GM12878 (cell line): ENCODE measurements at regions not wholly inside any gene's neighbourhood (a gene's known extent, or its start where the extent isn't known, plus 50 kb on each side); places are given as distances from the start of the nearest gene placed in this dataset.

Experiments
- ATAC-seq: fragments of 200-7000 bp; cut with Tn5 transposase; 3 replicates; pipeline ENCODE4 v1.9.1; 2020; ENCODE audit warnings: mild to moderate bottlenecking, moderate library complexity
- BruUV-seq: library from RNA; stranded (reverse); fragments of 400-500 nt; replicated peaks from 2 replicates; lab custom pipeline; 2021; lab: Mats Ljungman, UMichigan
- CTCF ChIA-PET: fragments of 300-600 bp; sonication (Branson Sonifier 250); formaldehyde crosslinking; extraction: SDS; loops from one replicate; lab custom pipeline; 2021; ENCODE audit warnings: inconsistent platforms; lab: Yijun Ruan, JAX
- POLR2A ChIA-PET: fragments of 350-600 bp; formaldehyde crosslinking; extraction: SDS; loops from one replicate; lab custom pipeline; 2021; ENCODE audit warnings: inconsistent platforms; lab: Charles Lee
- RAD21 ChIA-PET: fragments of 300-600 bp; sonication (Branson Sonifier 250); formaldehyde crosslinking; loops from one replicate; lab custom pipeline; 2023; ENCODE audit warnings: antibody characterized with exemption; ENCODE audit not compliant: unreplicated experiment; lab: Charles Lee
- SMC1A ChIA-PET: fragments of 300-600 bp; sonication (Branson Sonifier 250); formaldehyde crosslinking; loops from one replicate; lab custom pipeline; 2023; ENCODE audit not compliant: unreplicated experiment, uncharacterized antibody; lab: Charles Lee
- DNase-seq: peaks from one replicate; pipeline ENCODE4 v3.0.0-alpha.2; 2011; ENCODE audit warnings: low read depth, low spot score
- FAIRE-seq: peaks from 3 replicates; lab custom pipeline; 2011; peaks lifted over from hg19 to GRCh38; lab: Jason Lieb, UNC
- H2AFZ ChIP-seq: 2 replicates; pipeline ENCODE4 v1.6.0; 2011; ENCODE audit warnings: low read depth, low read length, control low read depth; ENCODE audit not compliant: control insufficient read depth
- H3K27ac ChIP-seq: 2 replicates; pipeline ENCODE4 v1.5.1; 2011; ENCODE audit warnings: control low read depth; ENCODE audit not compliant: control insufficient read depth, insufficient read depth
- H3K27me3 ChIP-seq, 2 experiments: replicated peaks in 1 of 2; 2 replicates each; pipeline versions ENCODE4 v1.6.0 to v1.6.1; 2011; ENCODE audit warnings: low read length in 1 of 2; ENCODE audit not compliant: control insufficient read depth in 2 of 2, insufficient read depth in 2 of 2
- H3K36me3 ChIP-seq, 2 experiments: 2 replicates each; pipeline ENCODE4 v1.5.1; 2011; ENCODE audit warnings: low read length in 1 of 2; ENCODE audit not compliant: control insufficient read depth in 2 of 2, insufficient read depth in 2 of 2
- H3K4me1 ChIP-seq: 2 replicates; pipeline ENCODE4 v1.6.1; 2011; ENCODE audit warnings: mild to moderate bottlenecking, low read length, moderate library complexity, mixed read lengths; ENCODE audit not compliant: control insufficient read depth, insufficient read depth
- H3K4me2 ChIP-seq: 2 replicates; pipeline ENCODE4 v1.6.0; 2011; ENCODE audit warnings: control low read depth; ENCODE audit not compliant: control insufficient read depth, insufficient read depth
- H3K4me3 ChIP-seq: fragments of 200-600 bp; sonication (generic); 2 replicates; pipeline ENCODE4 v1.5.1; 2016
- H3K79me2 ChIP-seq: 2 replicates; pipeline ENCODE4 v1.6.0; 2011; ENCODE audit warnings: low read length; ENCODE audit not compliant: control insufficient read depth, insufficient read depth
- H3K9ac ChIP-seq: 2 replicates; pipeline ENCODE4 v1.8.0; 2011; ENCODE audit warnings: low read length, control low read depth, mixed read lengths; ENCODE audit not compliant: control insufficient read depth, insufficient read depth
- H3K9me3 ChIP-seq: replicated peaks from 3 replicates; pipeline ENCODE4 v1.5.1; 2011; ENCODE audit warnings: mild to moderate bottlenecking, low read length; ENCODE audit not compliant: control insufficient read depth, insufficient read depth
- H4K20me1 ChIP-seq: 2 replicates; pipeline ENCODE4 v1.6.0; 2011; ENCODE audit not compliant: control insufficient read depth, insufficient read depth
- BCL3 ChIP-seq: IDR thresholded peaks from 2 replicates; pipeline ENCODE4 v1.6.1; 2011; ENCODE audit warnings: borderline replicate concordance, low read depth, mild to moderate bottlenecking, moderate library complexity, low read length; ENCODE audit not compliant: insufficient read depth, poor library complexity, severe bottlenecking
- CTCF ChIP-seq, 3 experiments: IDR thresholded peaks in 2 of 3; conservative IDR thresholded peaks in 1 of 3; 2 replicates each; pipeline ENCODE4 v1.5.1; 2011; ENCODE audit warnings: low read depth in 3 of 3, low read length in 3 of 3, mild to moderate bottlenecking in 3 of 3, control low read depth in 2 of 3, moderate library complexity in 2 of 3, inconsistent platforms in 1 of 3, mixed read lengths in 1 of 3; ENCODE audit not compliant: control insufficient read depth in 2 of 3, insufficient read depth in 1 of 3; ENCODE audit errors: extremely low read depth in 1 of 3
- E4F1 ChIP-seq: fragments of 450-650 bp; IDR thresholded peaks from 2 replicates; pipeline ENCODE4 v1.6.1; 2018; ENCODE audit warnings: borderline replicate concordance, mild to moderate bottlenecking; ENCODE audit not compliant: partially characterized antibody
- PAX8 ChIP-seq: fragments of 450-650 bp; IDR thresholded peaks from 2 replicates; pipeline ENCODE4 v1.6.1; 2017; ENCODE audit warnings: mild to moderate bottlenecking, moderate library complexity
- PML ChIP-seq: IDR thresholded peaks from 2 replicates; pipeline ENCODE4 v1.6.1; 2012; ENCODE audit warnings: low read length, inconsistent platforms
- POLR2AphosphoS2 ChIP-seq: IDR thresholded peaks from 2 replicates; pipeline ENCODE4 v1.6.1; 2011; ENCODE audit warnings: low read depth, mild to moderate bottlenecking, low read length, improper control_type of control experiment, moderate library complexity
- RCOR1 ChIP-seq: conservative IDR thresholded peaks from 2 replicates; pipeline ENCODE4 v1.6.1; 2012; ENCODE audit warnings: low read depth, low read length, improper control_type of control experiment
- RUNX3 ChIP-seq: IDR thresholded peaks from 2 replicates; pipeline ENCODE4 v1.6.1; 2012; ENCODE audit warnings: low read length, inconsistent platforms
- SKIL ChIP-seq: fragments of 450-650 bp; IDR thresholded peaks from 2 replicates; pipeline ENCODE4 v1.6.1; 2017; ENCODE audit warnings: mild to moderate bottlenecking, low read depth, inconsistent platforms; ENCODE audit not compliant: poor library complexity, severe bottlenecking
- STAT1 ChIP-seq: fragments of 450-650 bp; conservative IDR thresholded peaks from 2 replicates; pipeline ENCODE4 v1.6.1; 2014; ENCODE audit warnings: antibody characterized with exemption, mild to moderate bottlenecking
- WGBS: methylation state at CpG from one replicate; pipeline ENCODE4 v1.1.6; 2016; ENCODE audit warnings: low lambda C conversion rate; ENCODE audit not compliant: insufficient replicate concordance, insufficient coverage; ENCODE audit errors: missing lambda C conversion rate; 5-methylcytosine and 5-hydroxymethylcytosine counted together
- in situ Hi-C: fragments of 300-500 bp; cut with MboI; formaldehyde crosslinking; loops from 9 replicates; pipeline ENCODE4 v1.14.3; 2018; ENCODE audit warnings: mixed read lengths
- intact Hi-C: fragments of 100-400 bp; cut with micrococcal nuclease; formaldehyde crosslinking; loops from one replicate; pipeline ENCODE4 v1.14.2; 2022; ENCODE audit not compliant: unreplicated experiment

GRCh38 chr18:42394238-42394637, 439.2 kb downstream of the PIK3C3 start (continued):
- no peak for TF ChIP-seq BCL3
- no peak for TF ChIP-seq RCOR1
- TF ChIP-seq STAT1, result no peak
- no peak for TF ChIP-seq PAX8
- TF ChIP-seq E4F1, result no peak

GRCh38 chr18:42401131-42401673, 446.2 kb downstream of the PIK3C3 start:
- Histone ChIP-seq H3K27ac (no peak overlapping the region), H2AFZ (no peak overlapping the region), H4K20me1 (no peaks in the 10 kb centered on the region), H3K27me3 (no peaks in the 10 kb centered on the region), H3K9me3 (no peaks in the 10 kb centered on the region), H3K4me2 (no peak overlapping the region), H3K4me3 (no peak overlapping the region), H3K36me3 (no peaks in the 10 kb centered on the region), H3K4me1 (no peaks in the 10 kb centered on the region), H3K9ac (no peak overlapping the region), H3K79me2 (no peaks in the 10 kb centered on the region)
- TF ChIP-seq RUNX3, result no peak
- TF ChIP-seq STAT1, result no peak
- no peak for TF ChIP-seq CTCF (IDR thresholded peaks at IDR 0.05 in 2 of 3, conservative IDR thresholded peaks at IDR 0.05 in 1 of 3; ENCODE audit: control insufficient read depth in 2 of 3, extremely low read depth in 1 of 3, insufficient read depth in 1 of 3, low read depth in 3 of 3, low read length in 3 of 3)
- TF ChIP-seq SKIL, result no peak
- no peak for TF ChIP-seq POLR2AphosphoS2
- no peak for TF ChIP-seq PML
- WGBS, result 16% methylated on average over 4 of the region's 4 CpGs
- intact Hi-C loops, result no loop called here
- BruUV-seq, result no TSS peak
- FAIRE-seq, result no peak
- ChIA-PET CTCF (no interaction called here), POLR2A (no interaction called here), SMC1A (no interaction called here), RAD21 (no interaction called here)
- DNase-seq, result no peak
- in situ Hi-C loops, result no loop called here
- ATAC-seq, result no peak
